HUDEP-2 (cell line): ENCODE measurements at regions not wholly inside any gene's neighbourhood (a gene's known extent, or its start where the extent isn't known, plus 50 kb on each side); places are given as distances from the start of the nearest gene placed in this dataset.
"Not testable (repeated sequence)": the region's sequence is repeated elsewhere in the genome, so short reads cannot be mapped to it uniquely, and the experiment has no call there.

Experiments
- DNase-seq, 76 experiments: peaks; one replicate each; lab custom pipeline; 2025; ENCODE audit not compliant: unreplicated experiment in 76 of 76; lab: John Stamatoyannopoulos, UW

GRCh38 chr5:109989161-109989560 lies 299.4 kb downstream of the MAN2A1 start:
- DNase-seq = no peak

GRCh38 chr5:109989994-109990722 lies 300.4 kb downstream of the MAN2A1 start:
- DNase-seq = no peak

- DNase-seq = no peak
Measured at GRCh38 chr5:109990723-109991359, 301.1 kb downstream of the MAN2A1 start.

DNA sequence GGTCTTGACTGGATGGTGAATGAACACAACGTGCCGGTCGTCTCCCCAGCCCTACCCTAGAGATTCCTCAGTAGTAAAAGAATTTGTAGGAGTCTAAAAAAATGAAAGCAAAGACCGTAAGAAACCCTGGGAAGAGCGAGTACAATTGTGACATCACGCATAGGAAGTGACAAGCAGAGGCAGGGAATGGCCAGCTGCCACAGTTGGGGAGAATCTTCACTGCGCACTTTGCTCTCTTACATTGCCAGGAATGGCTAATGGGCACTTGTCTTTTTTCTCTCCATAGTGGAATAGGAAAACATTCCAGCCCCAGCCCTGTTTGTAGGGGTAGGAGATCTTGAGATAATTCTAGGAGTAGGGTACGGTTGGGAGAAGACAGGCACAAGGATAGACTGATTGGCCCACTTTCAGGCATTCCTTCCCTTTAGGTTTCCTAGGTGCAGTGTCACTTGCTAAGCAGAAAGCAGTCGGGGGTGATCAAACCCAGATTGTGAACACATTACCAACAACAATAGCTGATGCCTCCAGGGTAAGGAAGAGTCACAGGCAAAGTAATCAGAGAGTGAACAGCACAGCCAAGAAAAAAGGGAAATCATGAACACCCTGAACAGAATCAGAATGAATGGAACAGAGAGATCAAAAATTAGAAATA lies 302.7 kb downstream of the MAN2A1 start:
- no peak for DNase-seq

DNA sequence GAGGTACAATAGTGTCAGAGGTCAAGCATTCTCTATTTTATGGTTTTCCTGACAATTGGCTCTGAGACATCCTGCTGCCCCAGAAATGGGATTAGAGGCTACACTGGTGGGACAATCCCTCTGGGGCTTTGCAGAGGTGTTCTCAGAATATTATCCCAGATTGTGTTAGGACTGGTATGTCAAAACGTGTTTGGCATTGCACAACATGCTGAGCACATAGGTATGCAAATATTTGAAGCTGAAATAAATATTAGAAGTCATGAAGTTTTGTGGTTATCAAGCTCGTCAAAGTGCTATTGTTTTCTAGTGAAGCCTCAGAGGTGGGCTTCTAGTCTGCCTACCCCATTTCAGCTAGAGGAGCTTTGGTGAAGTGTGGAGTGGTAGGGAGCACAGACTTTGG lies 304.4 kb downstream of the MAN2A1 start:
- DNase-seq = no peak

- no peak for DNase-seq
Measured at GRCh38 chr5:109996246-109996645, 306.5 kb downstream of the MAN2A1 start.

DNA sequence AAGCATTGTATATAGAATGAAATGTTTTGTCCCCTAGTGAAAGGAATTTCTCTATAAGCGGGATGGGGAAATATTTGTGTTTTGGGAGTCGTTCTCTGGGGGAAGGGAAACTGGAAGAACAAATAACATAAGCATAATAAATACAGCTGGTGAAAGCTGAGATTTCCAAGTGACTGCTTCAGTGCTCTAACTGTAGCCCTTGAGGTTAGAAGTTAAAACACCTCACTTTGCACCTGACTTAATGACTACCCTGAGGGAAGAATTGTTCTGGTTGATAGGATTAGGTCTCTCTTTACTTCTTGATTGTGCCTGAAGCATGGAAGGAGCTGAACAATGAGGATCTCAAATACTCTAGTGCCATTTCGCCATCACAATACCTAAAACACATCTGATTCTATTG lies 307.4 kb downstream of the MAN2A1 start:
- no peak for DNase-seq

DNA sequence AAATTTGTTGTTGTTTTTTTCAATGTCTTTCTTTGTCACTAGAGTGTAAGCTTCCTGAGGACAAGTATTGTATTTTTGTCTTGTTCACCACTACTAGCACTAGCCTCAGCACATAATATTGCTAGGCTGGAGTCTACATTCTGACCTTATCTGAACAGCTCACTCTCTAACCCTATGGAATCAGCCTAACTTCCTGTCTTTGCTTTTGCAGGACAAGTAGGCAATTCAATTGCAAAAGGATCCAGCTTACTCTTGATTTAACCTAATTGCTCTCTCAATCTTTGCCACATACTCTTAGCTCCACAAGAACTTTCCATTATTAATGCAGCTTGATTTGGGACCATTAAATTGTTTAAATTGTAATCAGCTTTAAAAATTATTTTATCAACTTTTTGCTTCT lies 308.5 kb downstream of the MAN2A1 start:
- DNase-seq = no peak

DNA sequence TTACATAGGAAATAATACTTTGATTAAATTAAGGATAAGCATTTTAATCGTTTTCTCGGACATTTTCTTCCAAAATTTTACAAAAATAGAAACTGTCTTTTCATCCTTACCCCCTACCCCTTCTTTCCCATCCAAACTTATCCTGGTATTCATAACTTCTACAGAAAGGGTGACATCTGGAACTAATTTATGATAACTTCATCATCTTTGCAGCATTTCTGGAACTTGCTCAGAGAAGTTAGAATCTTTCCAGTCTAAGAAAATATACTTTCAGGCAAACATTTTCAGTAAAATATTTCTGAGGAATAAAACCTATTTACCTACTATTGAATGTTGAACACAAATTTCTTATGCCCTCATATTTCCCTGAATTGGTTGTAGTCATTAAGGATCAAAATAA lies 309.0 kb downstream of the MAN2A1 start:
- DNase-seq = no peak

GRCh38 chr5:110001648-110002047 lies 311.9 kb downstream of the MAN2A1 start:
- no peak for DNase-seq

GRCh38 chr5:110002652-110003051 lies 312.9 kb downstream of the MAN2A1 start:
- no peak for DNase-seq

GRCh38 chr5:110005907-110006562 lies 316.3 kb downstream of the MAN2A1 start:
- DNase-seq = not testable (repeated sequence)

GRCh38 chr5:110007101-110007500 lies 317.4 kb downstream of the MAN2A1 start:
- no peak for DNase-seq

GRCh38 chr5:110008131-110008530 lies 318.4 kb downstream of the MAN2A1 start:
- no peak for DNase-seq

- DNase-seq = no peak
Measured at GRCh38 chr5:110012145-110012544, 322.4 kb downstream of the MAN2A1 start.

- DNase-seq = no peak
Measured at GRCh38 chr5:110013017-110013416, 323.3 kb downstream of the MAN2A1 start.

- DNase-seq = no peak
Measured at GRCh38 chr5:110017854-110018253, 328.1 kb downstream of the MAN2A1 start.

- DNase-seq = no peak
Measured at GRCh38 chr5:110018509-110018908, 328.8 kb downstream of the MAN2A1 start.

DNA sequence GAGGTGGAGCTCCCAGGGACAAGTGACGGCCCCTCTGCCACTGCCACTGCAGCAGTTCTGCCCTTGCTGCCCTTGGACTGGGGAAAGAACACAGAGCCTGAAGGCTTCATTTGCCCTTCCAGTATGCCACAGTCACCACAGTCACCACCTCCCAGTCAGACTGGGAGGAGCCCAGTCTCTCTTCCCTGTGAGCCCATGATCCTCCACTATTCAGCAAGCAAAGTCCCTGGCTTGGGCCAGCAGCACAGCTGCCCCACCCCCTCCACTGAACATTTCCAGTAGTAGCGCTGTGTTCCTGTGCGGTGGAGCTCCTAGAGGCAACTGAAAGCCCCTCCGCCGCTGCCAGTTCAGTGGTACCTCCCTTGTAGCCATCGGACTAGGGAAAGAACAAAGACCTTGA lies 329.4 kb downstream of the MAN2A1 start:
- DNase-seq = no peak

GRCh38 chr5:110019780-110020179 lies 330.1 kb downstream of the MAN2A1 start:
- no peak for DNase-seq

- DNase-seq = no peak
Measured at GRCh38 chr5:110021251-110021650, 331.5 kb downstream of the MAN2A1 start.
